ENCODE measurements at regions not wholly inside any gene's neighbourhood (a gene's known extent, or its start where the extent isn't known, plus 50 kb on each side); places are given as distances from the start of the nearest gene placed in this dataset.

DNA sequence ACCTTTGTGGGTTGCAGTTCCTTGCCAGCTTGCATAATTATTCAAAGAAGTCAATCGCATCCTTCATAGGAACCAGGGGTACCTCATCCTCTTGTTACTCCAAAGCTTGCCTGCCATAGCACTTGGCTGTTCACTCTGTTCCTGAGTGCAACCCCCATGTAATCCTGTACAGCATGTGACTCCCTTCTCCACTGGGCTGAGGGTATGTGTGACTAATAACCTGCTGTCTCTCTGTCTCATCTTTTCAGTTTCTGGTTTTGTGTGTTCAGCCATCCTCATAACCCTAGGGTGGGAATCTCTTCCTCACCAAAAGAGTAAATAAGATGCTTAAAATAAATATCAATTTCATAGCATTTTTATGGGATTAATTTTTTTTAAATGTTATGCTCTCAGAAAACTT, 351.9 kb downstream of the S1PR1 start:
- DNase-seq (ENCODE audit: low read depth, low spot score) = no peak
- Histone ChIP-seq H3K79me2 (ENCODE audit: control insufficient read depth, insufficient read depth, low read length) (no peaks in the 10 kb centered on the region), H3K4me2 (ENCODE audit: insufficient read depth, low read length) (no peak overlapping the region), H3K36me3 (ENCODE audit: control insufficient read depth in 2 of 2, extremely low read depth in 1 of 2, insufficient read depth in 2 of 2, low read length in 2 of 2) (no peaks in the 10 kb centered on the region), H3K4me1 (ENCODE audit: control insufficient read depth, extremely low read depth, insufficient read depth, low read length) (peaks cover 4% of the 10 kb centered on the region), H3K27me3 (ENCODE audit: control insufficient read depth in 2 of 2, insufficient read depth in 2 of 2, low read length in 2 of 2) (peaks cover 0 to 2% of the 10 kb centered on the region in 2 experiments), H3K4me3 (replicated peaks in 1 of 3; ENCODE audit: insufficient read depth in 1 of 3, low read depth in 1 of 3, low read length in 3 of 3) (no peak overlapping the region), H2AFZ (ENCODE audit: low read depth, low read length) (no peak overlapping the region), H3K9me3 (replicated peaks; ENCODE audit: control insufficient read depth, insufficient read depth, low read length) (no peaks in the 10 kb centered on the region), H3K9ac (replicated peaks; ENCODE audit: extremely low read depth, insufficient read depth, low read length) (no peak overlapping the region), H3K27ac (ENCODE audit: insufficient read depth, low read depth, low read length) (no peak overlapping the region), H3K9me1 (replicated peaks; ENCODE audit: control insufficient read depth, extremely low read depth, insufficient read depth, low read length) (no peaks in the 10 kb centered on the region), H4K20me1 (replicated peaks; ENCODE audit: control insufficient read depth, extremely low read depth, insufficient read depth, low read length) (no peaks in the 10 kb centered on the region)
- no TSS peak for BruUV-seq (replicated peaks)
- intact Hi-C loops (cut with micrococcal nuclease) (no loop called here), dilution Hi-C loops (cut with MboI; ENCODE audit: extremely low pct_ligation_motif_present, low sequenced_read_pairs) (no loop called here)
- POLR2A ChIA-PET = no interaction called here
- FAIRE-seq = no peak
- CTCF ChIA-PET = interaction anchor here (1.3 kb wide), 1 partner anchor 10 kb away, joined by 3 read pairs; no protein-coding TSS in a partner anchor
- TF ChIP-seq MYC (IDR thresholded peaks at IDR 0.05; ENCODE audit: low read depth, low read length) = no peak
- no peak for TF ChIP-seq GATA2 (IDR thresholded peaks at IDR 0.05; ENCODE audit: insufficient read depth, insufficient read length, low read depth, low read length)
- no peak for TF ChIP-seq POLR2A (IDR thresholded peaks at IDR 0.05; ENCODE audit: low read depth, low read length)
- TF ChIP-seq, protein P1, sequence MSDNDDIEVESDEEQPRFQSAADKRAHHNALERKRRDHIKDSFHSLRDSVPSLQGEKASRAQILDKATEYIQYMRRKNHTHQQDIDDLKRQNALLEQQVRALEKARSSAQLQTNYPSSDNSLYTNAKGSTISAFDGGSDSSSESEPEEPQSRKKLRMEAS (IDR thresholded peaks at IDR 0.05; ENCODE audit: insufficient read depth, insufficient read length) = no peak
- TF ChIP-seq EZH2 (IDR thresholded peaks at IDR 0.05; ENCODE audit: borderline replicate concordance, low read depth, low read length, severe bottlenecking) = no peak
- no peak for TF ChIP-seq POLR2AphosphoS5 (IDR thresholded peaks at IDR 0.05; ENCODE audit: insufficient read depth, low read depth, low read length)
- no peak for TF ChIP-seq FOS (IDR thresholded peaks at IDR 0.05; ENCODE audit: borderline replicate concordance, insufficient read depth, low read length)
- TF ChIP-seq JUN (IDR thresholded peaks at IDR 0.05; ENCODE audit: borderline replicate concordance, insufficient read depth, insufficient read length, low read depth) = no peak
- TF ChIP-seq, protein P2, sequence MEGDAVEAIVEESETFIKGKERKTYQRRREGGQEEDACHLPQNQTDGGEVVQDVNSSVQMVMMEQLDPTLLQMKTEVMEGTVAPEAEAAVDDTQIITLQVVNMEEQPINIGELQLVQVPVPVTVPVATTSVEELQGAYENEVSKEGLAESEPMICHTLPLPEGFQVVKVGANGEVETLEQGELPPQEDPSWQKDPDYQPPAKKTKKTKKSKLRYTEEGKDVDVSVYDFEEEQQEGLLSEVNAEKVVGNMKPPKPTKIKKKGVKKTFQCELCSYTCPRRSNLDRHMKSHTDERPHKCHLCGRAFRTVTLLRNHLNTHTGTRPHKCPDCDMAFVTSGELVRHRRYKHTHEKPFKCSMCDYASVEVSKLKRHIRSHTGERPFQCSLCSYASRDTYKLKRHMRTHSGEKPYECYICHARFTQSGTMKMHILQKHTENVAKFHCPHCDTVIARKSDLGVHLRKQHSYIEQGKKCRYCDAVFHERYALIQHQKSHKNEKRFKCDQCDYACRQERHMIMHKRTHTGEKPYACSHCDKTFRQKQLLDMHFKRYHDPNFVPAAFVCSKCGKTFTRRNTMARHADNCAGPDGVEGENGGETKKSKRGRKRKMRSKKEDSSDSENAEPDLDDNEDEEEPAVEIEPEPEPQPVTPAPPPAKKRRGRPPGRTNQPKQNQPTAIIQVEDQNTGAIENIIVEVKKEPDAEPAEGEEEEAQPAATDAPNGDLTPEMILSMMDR (IDR thresholded peaks at IDR 0.05; ENCODE audit: extremely low read depth in 1 of 2, insufficient read depth in 1 of 2, low read depth in 1 of 2, low read length in 2 of 2) = no peak
